ENCODE measurements at regions not wholly inside any gene's neighbourhood (a gene's known extent, or its start where the extent isn't known, plus 50 kb on each side); places are given as distances from the start of the nearest gene placed in this dataset.

DNA sequence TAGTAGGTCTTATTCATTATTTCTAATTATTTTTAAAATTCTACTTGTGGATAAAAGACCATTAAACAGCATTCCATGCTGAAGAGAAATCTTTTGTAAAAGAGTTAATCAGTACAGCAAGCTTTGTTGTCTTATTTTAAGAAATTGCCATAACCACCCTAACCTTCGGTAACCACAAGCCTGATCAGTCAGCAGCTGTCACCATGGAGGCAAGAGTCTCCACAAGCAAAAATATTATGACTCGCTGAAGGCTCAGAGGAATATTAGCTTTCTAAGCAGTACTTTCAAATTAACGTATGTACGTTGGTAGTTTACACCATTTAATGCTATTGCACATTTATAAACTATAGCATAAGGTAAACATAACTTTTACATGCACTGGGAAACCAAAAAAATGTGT, 650.5 kb upstream of the LINC00305 start:
- Mint-ChIP-seq H3K27ac (ENCODE audit: unreplicated experiment) (no peak overlapping the region), H3K4me1 (ENCODE audit: unreplicated experiment) (no peaks in the 10 kb centered on the region), H3K36me3 (ENCODE audit: unreplicated experiment) (no peaks in the 10 kb centered on the region), H3K27me3 (ENCODE audit: unreplicated experiment) (no peaks in the 10 kb centered on the region), H3K9me3 (ENCODE audit: unreplicated experiment) (peaks cover 6% of the 10 kb centered on the region), H3K4me3 (ENCODE audit: unreplicated experiment) (no peak overlapping the region)
- DNase-seq (ENCODE audit: extremely low spot score, unreplicated experiment): no peak
- TF ChIP-seq, protein P1, sequence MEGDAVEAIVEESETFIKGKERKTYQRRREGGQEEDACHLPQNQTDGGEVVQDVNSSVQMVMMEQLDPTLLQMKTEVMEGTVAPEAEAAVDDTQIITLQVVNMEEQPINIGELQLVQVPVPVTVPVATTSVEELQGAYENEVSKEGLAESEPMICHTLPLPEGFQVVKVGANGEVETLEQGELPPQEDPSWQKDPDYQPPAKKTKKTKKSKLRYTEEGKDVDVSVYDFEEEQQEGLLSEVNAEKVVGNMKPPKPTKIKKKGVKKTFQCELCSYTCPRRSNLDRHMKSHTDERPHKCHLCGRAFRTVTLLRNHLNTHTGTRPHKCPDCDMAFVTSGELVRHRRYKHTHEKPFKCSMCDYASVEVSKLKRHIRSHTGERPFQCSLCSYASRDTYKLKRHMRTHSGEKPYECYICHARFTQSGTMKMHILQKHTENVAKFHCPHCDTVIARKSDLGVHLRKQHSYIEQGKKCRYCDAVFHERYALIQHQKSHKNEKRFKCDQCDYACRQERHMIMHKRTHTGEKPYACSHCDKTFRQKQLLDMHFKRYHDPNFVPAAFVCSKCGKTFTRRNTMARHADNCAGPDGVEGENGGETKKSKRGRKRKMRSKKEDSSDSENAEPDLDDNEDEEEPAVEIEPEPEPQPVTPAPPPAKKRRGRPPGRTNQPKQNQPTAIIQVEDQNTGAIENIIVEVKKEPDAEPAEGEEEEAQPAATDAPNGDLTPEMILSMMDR (IDR thresholded peaks at IDR 0.05): no peak

DNA sequence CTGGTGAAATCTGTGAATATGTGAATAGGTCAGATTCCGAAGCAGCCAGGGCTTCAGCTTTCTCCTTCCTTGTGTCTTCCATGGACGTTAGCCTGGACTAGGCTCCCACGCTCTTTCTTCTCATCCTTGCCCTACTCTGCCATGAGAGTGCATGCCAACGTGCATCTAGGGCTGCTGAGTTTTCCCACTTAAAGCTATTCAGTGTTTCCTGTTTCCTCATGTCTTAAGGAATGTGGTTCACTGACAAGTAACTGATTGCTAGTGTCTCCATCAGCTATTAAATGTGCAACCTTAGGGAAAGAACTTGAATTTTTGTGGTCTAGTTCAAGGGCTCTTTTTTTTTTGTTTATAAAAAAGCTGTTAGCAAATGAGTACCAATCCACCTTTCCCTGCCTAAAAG, 642.3 kb upstream of the LINC00305 start:
- DNase-seq (ENCODE audit: extremely low spot score, unreplicated experiment): no peak

DNA sequence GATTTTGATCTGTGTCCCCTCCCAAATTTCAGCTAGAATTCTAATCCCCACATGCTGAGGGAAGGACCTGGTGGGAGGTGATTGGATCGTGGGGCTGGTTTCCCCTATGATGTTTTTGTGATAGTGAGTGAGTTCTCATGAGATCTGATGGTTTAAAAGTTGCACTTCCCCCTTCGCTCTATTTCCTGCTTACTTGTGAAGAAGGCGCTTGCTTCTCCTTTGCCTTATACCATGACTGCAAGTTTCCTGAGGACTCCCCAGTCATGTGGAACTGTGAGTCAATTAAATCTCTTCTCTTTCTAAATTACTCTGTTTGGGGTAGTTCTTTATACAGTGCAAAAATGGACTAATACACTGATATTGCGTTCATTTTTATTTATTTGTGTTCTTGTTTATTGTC, 636.8 kb upstream of the LINC00305 start:
- no peak for DNase-seq (ENCODE audit: extremely low spot score, unreplicated experiment)

More for the DNA sequence above, 642.3 kb upstream of the LINC00305 start:
- H3K27ac Mint-ChIP-seq (ENCODE audit: unreplicated experiment): no peak overlapping the region
- no peaks in the 10 kb centered on the region for H3K4me1 Mint-ChIP-seq (ENCODE audit: unreplicated experiment)
- no peaks in the 10 kb centered on the region for H3K36me3 Mint-ChIP-seq (ENCODE audit: unreplicated experiment)
- H3K27me3 Mint-ChIP-seq (ENCODE audit: unreplicated experiment): no peaks in the 10 kb centered on the region
- peaks cover under 1% of the 10 kb centered on the region for H3K9me3 Mint-ChIP-seq (ENCODE audit: unreplicated experiment)
- H3K4me3 Mint-ChIP-seq (ENCODE audit: unreplicated experiment): no peak overlapping the region
- TF ChIP-seq, protein P1 (IDR thresholded peaks at IDR 0.05): no peak

DNA sequence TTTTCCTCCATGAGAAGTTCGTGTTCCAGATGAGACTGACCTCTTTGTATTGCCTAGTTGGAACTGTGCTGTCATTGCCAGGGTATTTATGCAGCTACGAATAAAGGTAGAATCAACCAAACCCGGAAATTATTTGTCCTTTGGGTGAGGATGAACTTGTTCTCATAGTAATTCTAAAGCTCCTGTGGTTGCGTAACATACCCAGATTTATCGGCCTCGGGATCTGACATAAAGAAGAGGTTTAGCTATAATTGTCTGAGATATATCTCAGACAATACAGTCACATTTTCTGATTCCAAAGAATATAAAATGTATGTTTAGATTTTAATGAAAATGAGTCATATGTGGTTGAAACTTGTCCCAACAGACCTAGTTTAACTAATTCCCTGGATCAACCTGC, 628.7 kb upstream of the LINC00305 start:
- H3K9me3 Mint-ChIP-seq (ENCODE audit: unreplicated experiment): no peaks in the 10 kb centered on the region
- no peak overlapping the region for H3K27ac Mint-ChIP-seq (ENCODE audit: unreplicated experiment)
- no peaks in the 10 kb centered on the region for H3K4me1 Mint-ChIP-seq (ENCODE audit: unreplicated experiment)
- H3K27me3 Mint-ChIP-seq (ENCODE audit: unreplicated experiment): no peaks in the 10 kb centered on the region
- H3K4me3 Mint-ChIP-seq (ENCODE audit: unreplicated experiment): no peak overlapping the region
- TF ChIP-seq, protein P1 (IDR thresholded peaks at IDR 0.05): no peak
- H3K36me3 Mint-ChIP-seq (ENCODE audit: unreplicated experiment): no peaks in the 10 kb centered on the region
- no peak for DNase-seq (ENCODE audit: extremely low spot score, unreplicated experiment)

More for the DNA sequence above, 636.8 kb upstream of the LINC00305 start:
- H3K27me3 Mint-ChIP-seq (ENCODE audit: unreplicated experiment): no peaks in the 10 kb centered on the region
- no peaks in the 10 kb centered on the region for H3K4me1 Mint-ChIP-seq (ENCODE audit: unreplicated experiment)
- H3K4me3 Mint-ChIP-seq (ENCODE audit: unreplicated experiment): no peak overlapping the region
- H3K36me3 Mint-ChIP-seq (ENCODE audit: unreplicated experiment): no peaks in the 10 kb centered on the region
- H3K27ac Mint-ChIP-seq (ENCODE audit: unreplicated experiment): no peak overlapping the region
- TF ChIP-seq, protein P1 (IDR thresholded peaks at IDR 0.05): no peak
- H3K9me3 Mint-ChIP-seq (ENCODE audit: unreplicated experiment): no peaks in the 10 kb centered on the region

DNA sequence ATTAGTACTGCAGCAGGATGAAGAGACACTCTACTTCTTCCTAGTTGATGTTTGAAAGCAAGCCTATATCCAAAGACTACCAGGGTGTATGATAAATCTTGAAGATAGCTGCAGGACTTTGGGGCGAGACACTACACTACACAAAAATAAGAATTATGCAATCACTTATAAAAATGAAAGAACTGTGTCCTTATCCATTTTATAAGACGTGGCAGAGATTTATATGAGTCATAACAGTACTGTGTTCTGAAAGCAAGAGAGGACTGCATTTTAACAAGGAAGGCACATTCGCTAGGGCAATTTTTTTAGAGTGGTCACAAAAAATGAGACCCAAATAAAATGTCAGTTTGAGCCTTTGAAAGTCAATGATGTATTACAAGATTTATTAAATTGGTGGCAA, 617.0 kb upstream of the LINC00305 start:
- no peaks in the 10 kb centered on the region for H3K36me3 Mint-ChIP-seq (ENCODE audit: unreplicated experiment)
- H3K9me3 Mint-ChIP-seq (ENCODE audit: unreplicated experiment): no peaks in the 10 kb centered on the region
- no peaks in the 10 kb centered on the region for H3K4me1 Mint-ChIP-seq (ENCODE audit: unreplicated experiment)
- no peak overlapping the region for H3K27ac Mint-ChIP-seq (ENCODE audit: unreplicated experiment)
- TF ChIP-seq, protein P1 (IDR thresholded peaks at IDR 0.05): no peak
- no peaks in the 10 kb centered on the region for H3K27me3 Mint-ChIP-seq (ENCODE audit: unreplicated experiment)
- no peak overlapping the region for H3K4me3 Mint-ChIP-seq (ENCODE audit: unreplicated experiment)
- no peak for DNase-seq (ENCODE audit: extremely low spot score, unreplicated experiment)

Measured in osteocyte (in vitro differentiated cells).